ENCODE measurements at regions not wholly inside any gene's neighbourhood (a gene's known extent, or its start where the extent isn't known, plus 50 kb on each side); places are given as distances from the start of the nearest gene placed in this dataset.
"Not testable (repeated sequence)": the region's sequence is repeated elsewhere in the genome, so short reads cannot be mapped to it uniquely, and the experiment has no call there.

DNA sequence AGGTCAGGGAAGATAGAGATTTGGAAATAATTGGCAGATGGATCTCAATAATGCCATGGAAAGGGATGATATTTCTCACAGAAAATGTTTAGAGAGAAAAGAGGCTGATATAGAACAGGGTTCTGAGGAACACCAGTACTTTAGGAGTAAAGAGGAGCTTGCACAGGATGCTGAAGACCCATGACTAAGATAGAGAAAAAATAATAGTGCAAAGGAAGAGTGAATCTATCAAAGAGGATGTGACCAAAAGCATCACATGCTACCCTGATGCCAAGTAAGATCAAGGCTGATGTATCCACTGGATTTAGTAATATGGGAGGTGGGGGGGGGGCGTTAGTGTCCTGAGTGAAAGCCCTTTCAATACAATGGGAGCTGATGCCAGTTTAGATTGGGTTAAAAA is 80.1 kb upstream of the NOTCH2NLA start:
- TF ChIP-seq, protein P1, sequence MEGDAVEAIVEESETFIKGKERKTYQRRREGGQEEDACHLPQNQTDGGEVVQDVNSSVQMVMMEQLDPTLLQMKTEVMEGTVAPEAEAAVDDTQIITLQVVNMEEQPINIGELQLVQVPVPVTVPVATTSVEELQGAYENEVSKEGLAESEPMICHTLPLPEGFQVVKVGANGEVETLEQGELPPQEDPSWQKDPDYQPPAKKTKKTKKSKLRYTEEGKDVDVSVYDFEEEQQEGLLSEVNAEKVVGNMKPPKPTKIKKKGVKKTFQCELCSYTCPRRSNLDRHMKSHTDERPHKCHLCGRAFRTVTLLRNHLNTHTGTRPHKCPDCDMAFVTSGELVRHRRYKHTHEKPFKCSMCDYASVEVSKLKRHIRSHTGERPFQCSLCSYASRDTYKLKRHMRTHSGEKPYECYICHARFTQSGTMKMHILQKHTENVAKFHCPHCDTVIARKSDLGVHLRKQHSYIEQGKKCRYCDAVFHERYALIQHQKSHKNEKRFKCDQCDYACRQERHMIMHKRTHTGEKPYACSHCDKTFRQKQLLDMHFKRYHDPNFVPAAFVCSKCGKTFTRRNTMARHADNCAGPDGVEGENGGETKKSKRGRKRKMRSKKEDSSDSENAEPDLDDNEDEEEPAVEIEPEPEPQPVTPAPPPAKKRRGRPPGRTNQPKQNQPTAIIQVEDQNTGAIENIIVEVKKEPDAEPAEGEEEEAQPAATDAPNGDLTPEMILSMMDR (IDR thresholded peaks at IDR 0.05): not testable (repeated sequence)
- TF ChIP-seq POLR2AphosphoS5, POLR2A (IDR thresholded peaks at IDR 0.05): not testable (repeated sequence)
